CD4-positive, alpha-beta T cell treated with Interferon alpha-2 for 1 hour (primary cell): ENCODE measurements at regions not wholly inside any gene's neighbourhood (a gene's known extent, or its start where the extent isn't known, plus 50 kb on each side); places are given as distances from the start of the nearest gene placed in this dataset.
A peak's percentile ranks its signal among the peaks of the same experiment; 100 is the strongest.

Source experiments
- DNase-seq, 2 donors: peaks; one replicate each; pipeline ENCODE4 v3.0.0-alpha.2; 2020 to 2022

DNA sequence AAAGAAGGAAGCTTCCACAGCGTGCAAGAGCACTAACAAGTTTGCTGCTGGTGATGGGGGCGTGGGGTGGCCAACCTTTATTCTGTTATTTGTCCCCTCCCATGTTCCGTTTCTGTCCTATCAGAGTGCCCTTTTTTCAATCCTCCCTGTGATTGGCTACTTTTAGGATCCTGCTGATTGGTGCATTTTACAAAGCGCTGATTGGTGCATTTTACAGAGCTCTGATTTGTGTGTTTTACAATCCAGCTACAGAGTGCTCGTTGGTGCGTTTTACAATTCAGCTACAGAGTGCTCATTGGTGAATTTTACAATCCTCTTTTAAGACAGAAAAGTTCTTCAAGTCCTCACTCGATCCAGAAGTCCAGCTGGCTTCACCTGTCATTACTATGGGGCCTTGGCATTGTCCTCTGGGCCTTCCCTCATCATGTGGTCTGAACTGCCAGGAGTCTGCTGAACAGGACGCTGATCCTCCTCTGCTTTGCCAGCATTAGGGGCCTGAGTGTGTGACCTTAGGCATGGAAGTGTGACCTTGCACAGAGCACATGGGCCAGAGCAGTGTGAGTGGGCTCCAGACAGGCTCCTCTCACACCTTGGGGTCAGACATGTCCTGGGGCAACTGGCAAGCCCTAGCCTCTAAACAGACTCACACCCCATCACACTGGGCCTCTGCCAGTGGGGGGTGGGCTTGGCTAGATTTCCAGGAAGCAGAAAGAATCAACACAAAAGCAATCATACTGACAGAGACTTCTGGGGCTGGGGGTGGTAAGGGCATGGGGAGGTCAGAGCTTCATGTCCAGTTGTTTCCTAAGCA lies 167.4 kb downstream of the PTPN20 start:
- DNase-seq, result no peak

DNA sequence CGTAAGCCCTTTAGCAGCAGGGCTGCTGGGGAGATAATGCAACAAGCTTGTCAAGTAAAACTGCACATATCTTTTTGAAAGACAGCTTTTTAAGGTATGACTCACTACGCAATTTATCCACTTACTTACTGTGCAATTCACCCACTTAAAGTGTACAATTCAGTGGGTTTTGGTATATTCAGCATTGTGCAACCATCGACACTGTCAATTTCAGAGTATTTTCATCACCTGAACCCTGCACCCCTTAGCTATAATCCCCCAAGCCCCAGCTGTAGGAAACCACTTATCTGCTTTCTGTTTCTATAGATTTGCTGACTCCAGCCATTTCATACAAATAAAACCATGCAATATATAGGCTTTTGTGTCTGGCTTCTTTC lies 168.0 kb downstream of the PTPN20 start:
- no peak for DNase-seq

DNA sequence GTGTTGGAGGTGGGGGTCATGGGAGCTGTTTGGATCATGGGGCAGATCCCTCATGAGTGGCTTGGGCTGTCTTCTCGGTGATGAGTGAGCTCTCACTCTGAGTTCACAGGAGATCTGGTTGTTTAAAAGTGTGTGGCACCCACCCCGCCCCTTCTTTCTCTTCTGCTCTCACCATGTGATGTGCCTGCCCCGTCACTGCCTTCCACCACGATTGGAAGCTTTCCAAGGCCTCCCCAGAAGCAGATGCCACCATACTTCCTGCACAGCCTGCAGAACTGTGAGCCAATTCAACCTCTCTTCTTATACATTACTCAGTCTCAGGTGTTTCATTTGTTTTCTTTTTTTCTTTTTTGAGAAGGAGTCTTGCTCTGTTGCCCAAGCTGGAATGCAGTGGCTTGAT lies 170.0 kb downstream of the PTPN20 start:
- peak in 1 of 2 donors; percentile 3 for DNase-seq

DNA sequence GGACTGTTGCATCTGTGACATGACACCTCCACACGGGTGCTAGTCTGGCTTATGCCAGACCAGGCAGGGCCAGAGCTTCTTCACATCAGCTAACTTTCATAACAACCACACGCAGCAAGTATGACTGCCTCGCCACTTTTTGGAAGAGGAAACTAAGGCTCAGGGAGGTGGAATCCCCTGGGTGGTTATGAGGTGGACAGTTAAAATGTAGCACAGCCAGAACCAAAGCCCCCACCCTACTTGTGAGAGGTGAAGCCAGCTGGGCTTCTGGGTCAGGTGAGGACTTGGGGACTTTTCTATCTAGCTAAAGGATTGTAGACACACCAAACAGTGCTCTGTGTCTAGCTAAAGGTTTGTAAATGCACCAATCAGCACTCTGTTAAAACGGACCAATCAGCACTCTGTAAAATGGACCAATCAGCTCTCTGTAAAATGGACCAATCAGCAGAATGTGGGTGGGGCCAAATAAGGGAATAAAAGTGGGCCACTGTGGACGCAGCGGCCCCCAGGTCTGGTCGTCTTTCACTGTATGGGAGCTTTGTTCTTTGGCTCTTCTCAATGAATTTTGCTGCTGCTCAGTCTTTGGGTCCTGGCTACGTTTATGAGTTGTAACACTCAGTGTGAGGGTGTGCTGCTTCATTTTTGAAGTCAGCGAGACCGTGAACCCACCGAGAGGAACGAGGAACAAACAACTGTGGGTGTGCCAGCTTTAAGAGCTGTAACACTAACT lies 171.0 kb downstream of the PTPN20 start:
- DNase-seq, result no peak

DNA sequence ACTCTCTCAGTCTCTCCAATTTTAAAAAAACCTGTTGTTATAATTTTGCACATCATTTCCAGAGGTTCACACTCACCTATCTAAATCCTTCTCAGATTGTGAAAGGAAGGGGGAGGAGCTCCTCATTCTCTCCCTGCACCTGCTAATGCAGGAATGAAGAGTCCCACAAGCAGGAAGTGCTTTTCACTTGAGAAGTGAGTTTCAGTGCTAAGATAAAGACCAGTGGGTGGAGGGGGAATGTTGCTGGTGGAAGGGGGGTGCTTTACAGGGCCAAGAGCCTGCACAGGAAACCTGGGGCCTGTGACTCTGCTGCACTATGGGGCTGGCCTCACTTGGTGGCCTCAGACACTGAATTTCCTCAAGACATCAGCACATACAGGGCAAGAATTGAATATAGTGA lies 176.4 kb downstream of the PTPN20 start:
- no peak for DNase-seq

DNA sequence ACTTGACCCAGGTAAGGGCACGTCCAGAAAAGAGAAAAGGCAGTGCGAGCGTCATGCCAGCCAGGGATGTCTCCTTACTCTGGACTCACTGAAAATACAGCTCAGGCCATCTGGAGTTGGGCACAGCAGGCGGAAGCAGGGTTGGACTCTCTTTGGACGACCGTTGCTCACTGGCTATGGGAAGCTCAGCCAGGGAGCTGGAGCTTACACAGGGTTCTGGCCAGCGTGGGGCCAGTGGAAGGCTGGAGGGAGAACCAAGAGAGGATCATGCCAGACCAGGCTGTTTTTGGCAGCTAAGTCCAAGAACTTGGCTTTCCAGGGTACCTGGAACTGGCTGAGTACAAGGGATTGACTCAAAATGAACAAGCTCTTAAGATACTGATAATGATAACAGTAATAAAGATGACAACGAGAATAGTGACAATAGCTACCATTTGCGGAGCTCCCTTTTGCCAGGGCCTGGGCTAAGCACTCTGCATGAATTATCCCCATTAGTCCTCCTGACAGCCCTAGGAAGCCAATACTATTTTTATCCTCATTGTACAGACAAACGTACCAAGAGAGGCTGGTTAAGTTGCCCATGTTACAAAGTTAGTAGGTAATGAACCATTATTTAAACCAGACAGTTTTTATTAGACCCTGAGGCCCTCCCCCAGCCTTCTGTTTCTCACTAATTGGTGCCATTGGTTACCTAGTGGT lies 177.6 kb downstream of the PTPN20 start:
- no peak for DNase-seq

DNA sequence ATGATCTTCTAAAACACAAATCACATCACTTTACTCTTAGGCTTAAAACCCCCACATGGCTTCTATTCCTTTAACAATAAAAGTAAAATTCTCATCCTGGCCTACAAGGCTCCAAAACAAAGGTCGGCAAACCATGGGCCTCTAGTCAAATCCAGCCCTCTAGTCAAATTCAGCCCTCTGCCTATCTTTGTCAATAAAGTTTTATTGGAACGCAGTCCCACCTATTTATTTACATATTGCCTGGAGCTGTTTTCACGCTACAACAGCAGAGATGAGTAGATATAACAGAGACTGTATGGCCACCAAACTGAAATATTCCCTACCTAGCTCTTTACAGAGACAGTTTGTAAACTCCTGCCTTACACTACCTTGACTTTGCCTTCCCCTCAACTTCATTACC lies 178.8 kb downstream of the PTPN20 start:
- DNase-seq, result no peak

GRCh38 chr10:47090903-47091302 lies 179.7 kb downstream of the PTPN20 start:
- no peak for DNase-seq

DNA sequence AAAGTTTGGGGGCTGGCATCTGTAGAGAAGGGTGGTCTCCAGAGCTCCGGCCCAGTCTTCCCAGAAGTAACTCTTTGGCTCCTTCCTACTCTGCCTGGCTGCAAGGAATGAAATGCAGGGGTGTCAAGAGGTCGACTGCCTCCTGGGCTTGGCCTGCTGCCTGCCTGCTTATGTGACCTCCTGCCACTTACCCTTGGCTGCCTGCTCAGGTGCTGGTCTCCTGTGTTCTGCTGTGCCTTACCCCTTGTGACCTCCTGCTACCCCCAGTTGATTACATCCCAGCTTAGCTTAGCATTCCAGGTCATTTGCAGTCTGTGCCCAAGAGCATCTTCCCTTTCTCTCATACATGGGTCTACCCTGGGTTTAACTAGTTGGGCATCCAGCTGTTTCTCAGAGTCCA lies 180.2 kb downstream of the PTPN20 start:
- DNase-seq, result no peak

- no peak for DNase-seq
Observed at GRCh38 chr10:47092376-47092775, 181.1 kb downstream of the PTPN20 start.

DNA sequence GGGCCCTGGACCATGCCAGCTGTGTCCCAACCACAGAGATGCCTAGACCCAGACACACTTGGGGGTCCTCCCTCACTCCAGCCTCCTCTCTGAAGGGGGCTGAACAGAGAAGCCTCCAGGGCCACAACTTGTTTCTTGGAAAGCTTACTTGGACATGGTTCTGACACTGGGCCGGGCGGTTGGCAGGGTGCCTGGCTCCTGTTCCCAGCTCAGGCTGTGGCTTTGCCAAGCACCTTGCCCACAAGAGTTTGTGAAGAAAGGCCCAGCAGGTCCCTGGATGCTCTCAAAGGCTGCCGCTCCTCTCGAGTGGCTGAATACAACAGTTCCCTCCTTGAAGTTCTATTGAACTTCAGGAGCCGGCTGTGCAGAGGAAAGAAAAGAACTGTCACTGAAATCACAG lies 181.6 kb downstream of the PTPN20 start:
- no peak for DNase-seq

- no peak for DNase-seq
Observed at GRCh38 chr10:47094126-47094525, 182.9 kb downstream of the PTPN20 start.

DNA sequence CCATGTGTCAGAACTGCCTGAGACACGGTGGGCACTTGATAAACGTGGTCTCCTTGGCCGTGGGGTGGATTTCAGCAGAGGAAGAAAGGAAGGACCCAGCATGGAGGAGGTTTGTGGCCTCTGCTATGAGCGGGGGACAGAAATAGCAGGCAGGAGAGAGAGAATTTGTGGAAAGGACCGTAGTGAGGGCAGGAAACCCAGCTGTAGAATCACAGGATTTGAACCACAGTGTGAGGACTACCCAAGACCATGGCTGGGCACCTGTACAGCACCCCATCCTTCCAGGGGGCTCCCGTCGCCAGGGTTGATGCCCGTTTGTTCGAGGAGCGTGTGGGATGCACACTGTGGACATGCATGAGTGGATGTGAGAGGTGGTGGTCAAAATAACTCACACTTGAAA lies 183.4 kb downstream of the PTPN20 start:
- no peak for DNase-seq

DNA sequence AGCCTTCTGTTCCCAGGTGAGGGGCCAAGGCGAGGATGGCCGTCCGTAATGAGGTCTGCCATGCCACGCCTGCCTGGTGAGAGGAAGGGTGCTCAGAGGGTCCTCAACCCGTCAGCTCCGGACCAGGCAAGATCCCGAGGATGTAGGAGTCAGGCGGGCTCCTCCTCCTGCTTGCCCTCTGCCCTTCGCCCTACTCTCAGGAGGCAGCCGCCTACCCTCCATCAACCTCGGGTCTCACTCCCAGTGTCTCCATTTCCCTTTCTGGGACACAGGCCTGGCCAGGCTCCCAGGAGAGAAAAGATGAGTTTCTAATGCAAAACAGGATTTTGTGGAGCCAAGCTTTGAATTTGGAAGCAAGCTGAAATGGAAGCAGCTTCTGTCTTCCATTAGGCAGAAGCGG lies 184.0 kb downstream of the PTPN20 start:
- DNase-seq, result no peak

DNA sequence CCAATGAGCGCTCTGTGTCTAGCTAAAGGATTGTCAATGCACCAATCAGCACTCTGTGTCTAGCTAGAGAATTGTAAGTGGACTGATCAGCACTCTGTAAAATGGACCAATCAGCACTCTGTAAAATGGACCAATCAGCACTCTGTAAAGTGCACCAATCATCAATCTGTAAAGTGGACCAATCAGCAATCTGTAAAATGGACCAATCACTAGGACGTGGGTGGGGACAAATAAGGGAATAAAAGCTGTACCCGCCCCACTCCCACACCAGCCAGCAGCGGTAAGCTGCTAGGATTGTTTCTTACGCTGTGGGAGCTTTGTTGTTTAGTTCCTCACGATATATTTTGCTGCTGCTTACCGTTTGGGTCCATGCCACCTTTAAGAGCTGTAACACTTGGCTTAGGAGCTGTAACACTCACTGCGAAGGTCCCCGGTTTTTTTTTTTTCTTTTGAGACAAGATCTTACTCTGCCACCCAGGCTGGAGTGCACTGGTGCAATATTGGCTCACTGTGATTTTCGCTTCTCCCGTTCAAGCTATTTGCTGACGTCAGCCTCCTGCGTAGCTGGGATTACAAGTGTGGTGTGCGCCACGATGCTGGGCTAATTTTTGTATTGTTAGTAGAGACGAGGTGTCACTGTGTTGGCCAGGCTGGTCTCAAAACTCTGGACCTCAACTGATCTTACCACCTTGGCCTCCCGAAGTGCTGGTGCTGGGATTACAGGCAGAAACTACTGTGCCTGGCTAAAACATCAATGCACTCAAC lies 184.8 kb downstream of the PTPN20 start:
- no peak for DNase-seq

GRCh38 chr10:47098238-47098637 lies 187.0 kb downstream of the PTPN20 start:
- DNase-seq, result no peak

DNA sequence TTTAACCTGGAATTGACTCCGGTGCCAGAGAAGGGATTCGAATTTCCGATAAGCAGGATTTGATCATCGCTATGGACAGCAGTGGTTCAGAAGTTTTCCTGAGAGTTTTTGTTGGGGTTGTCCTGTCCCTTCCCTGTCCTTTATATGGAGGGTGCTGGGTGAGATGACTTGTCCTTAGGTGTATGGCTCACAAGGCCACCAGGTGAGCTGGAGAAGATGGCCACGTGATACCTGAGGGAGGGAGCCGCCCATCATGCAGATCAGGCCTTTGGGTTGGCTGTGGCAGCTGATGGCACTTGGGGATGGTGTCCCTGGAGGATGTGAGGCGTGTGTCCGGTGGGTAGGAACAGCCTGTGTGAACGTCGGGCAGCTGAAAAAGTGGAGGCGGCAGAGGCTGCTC lies 187.7 kb downstream of the PTPN20 start:
- no peak for DNase-seq

DNA sequence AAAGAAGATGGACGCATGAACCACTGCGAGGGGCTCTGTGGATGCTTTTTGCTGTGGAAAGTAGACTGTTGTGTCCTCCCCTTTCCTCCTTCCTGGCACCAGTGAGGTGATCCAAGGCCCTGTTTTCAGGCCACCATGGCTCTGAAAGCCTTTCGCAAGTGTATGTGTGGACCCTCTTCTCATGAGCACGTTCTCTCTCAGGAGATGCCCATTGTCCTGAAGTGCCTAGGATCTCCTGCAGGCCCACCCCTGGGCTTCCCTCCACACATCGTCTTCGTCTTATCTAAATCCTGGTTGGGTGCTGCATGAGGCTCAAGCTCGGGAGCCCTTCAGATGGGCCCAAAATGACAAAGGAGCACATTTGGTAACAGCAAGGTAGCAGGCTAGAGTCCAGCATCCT lies 188.2 kb downstream of the PTPN20 start:
- DNase-seq, result no peak

- no peak for DNase-seq
Observed at GRCh38 chr10:47101196-47101595, 190.0 kb downstream of the PTPN20 start.

DNA sequence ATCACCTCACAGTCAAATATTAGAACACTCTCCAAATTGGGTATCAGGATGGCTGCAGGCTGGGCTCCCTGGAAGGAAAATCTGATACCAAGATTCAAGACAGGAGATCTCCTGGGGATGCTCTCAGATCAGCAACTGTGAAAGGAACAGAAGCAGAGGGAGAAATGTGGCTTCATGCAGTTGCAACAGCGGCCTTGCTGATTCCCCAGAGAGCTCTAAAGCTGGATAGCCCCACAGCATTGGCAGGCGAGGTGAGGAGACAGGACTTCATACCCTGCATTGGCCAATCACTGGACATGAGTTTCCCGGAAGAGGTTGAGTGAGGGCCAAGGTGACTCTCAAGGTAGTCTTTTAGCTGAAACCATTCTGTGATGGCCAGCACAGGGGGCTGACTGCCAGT lies 190.6 kb downstream of the PTPN20 start:
- no peak for DNase-seq

GRCh38 chr10:47104151-47104605 lies 192.9 kb downstream of the PTPN20 start:
- no peak for DNase-seq

DNA sequence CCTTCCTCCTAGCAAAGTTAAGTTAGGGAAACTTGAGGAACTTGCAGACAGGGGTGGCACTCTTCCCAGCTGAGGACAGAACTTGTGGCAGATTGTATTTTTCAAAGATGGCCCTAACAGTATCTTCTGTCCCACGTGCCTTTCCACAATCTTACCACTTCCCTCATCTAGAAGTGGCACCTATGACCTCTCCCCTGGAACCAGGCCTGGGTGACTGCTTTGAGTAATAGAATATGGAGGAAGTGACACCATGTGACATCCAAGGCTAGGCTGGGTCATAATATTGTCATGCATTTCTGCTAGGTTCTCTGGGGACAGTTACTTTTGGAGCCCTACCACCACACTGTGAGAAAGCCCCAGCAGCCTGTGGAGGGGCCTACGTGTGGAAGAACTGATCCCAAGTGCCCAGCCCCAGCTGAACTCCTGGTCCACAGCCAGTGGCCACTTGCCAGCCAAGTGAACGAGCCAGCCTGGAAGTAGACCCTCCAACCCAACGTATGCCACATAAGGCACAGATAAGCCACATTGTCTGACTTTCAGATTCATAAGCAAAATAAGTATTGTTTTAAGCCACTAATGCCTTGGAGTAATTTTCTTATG lies 193.7 kb downstream of the PTPN20 start:
- DNase-seq, result peak; percentile 2 to 20
